HG02938 (cell line): ENCODE measurements at regions not wholly inside any gene's neighbourhood (a gene's known extent, or its start where the extent isn't known, plus 50 kb on each side); places are given as distances from the start of the nearest gene placed in this dataset.

Source experiments
- ATAC-seq: cut with Tn5 transposase; IDR thresholded peaks from one replicate; pipeline ENCODE4 v1.9.1; 2021; ENCODE audit warnings: mild to moderate bottlenecking, moderate library complexity; ENCODE audit not compliant: unreplicated experiment

DNA sequence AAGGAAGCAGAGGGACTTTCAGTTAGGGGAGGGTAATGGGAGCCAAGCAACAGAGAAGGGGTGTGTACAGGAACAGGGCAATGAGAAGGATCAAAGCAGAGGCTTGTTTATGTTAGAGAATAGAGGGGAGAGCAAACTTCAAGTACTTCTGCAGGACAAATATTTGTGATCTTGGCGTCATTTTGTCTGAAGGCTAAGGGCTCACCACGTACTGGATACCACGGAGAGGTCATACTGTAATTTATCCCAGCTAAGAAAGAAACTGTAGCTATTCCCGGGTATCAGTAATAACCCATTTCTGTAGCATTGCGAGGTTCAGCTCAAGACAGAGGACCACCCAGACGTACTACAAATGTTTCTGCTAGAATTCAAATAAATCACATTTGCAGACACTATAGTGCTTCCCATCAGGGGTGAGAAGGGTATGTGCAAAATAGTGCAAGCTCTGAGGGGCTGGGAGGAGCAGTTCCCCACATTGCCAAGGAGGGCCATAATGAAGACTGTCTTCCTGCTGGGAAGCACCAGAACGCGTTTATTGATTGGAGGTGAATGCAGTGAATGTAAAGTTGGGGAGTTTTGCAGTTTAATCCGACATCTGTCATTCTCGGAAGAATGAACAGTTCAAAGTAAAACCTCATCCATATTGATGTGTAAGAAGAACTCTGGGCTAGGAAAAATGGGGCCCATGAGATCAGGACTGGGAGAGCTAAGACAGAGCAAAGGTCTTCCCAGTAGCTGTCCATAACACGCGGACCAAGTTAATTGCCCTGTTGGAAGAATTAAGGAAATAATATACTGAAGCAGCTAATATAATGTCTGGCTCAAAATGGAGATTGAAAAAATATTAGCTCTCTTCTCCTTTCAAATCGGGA, 136.9 kb downstream of the RWDD3 start:
- ATAC-seq = no peak

DNA sequence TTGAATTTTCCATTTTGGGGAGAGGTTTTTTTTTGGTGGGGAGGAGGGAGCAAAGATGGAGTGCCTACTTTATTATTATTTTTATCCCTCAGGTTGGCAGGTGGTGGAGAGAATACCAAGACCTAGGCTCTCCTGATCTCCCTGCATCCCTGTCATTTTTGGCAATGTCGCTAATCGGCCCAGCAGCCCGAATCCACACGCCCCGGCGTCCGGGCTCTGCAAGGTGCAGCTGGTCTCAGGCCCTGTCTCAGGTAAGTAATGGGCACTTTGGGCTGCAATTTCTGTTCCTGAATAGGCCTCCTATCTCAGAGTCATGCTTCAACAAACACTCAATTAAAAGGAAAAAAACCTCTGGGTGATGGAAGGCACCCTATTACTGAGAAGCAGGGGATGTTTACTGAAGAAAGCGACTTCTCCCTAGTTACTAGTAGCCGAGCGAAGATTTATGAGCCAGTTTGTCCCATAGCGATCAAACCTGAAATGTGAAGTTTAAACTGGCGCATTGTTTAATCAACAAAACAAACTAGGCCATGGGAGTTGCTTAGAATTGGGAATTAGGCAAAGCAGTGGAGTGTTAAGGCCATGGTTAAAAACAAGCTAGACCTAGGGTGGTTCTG, 137.8 kb downstream of the RWDD3 start:
- ATAC-seq = no peak

DNA sequence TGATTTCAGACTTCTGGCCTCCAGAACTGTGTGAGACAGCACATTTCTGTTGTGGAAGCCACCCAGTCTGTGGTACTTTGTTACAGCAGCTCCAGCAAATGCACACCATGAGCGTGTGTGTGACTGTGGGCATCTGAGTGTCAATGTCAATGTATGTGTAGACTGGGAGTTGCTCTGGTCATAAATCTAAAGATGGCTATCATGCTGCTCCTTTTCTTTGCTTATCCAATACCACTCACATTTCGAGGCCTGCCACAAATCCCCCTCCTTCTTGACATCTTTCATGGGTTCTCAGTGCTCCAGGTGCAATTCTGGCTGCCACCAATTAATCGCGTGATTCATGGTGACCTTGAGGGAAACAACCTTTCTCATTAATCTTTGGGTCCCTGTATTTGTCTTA, 141.2 kb downstream of the RWDD3 start:
- no peak for ATAC-seq

DNA sequence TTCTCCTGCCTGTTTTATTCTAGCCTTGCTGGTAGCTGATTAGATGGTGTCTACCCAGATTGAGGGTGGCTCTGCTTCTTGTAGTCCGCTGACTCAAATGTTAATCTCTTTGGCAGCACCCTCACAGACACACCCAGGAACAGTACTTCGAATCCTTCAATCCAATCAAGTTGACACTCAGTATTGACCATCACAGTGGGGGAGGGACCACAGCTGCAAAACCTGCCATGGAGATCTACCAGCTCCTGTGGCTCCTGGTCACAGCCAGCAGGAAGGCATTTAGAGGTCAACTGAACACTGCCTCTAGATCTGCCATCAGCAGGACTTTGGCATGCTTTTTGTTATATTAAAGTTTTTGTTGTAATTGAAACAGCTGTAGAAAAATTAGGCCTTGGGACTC, 146.9 kb downstream of the RWDD3 start:
- no peak for ATAC-seq

DNA sequence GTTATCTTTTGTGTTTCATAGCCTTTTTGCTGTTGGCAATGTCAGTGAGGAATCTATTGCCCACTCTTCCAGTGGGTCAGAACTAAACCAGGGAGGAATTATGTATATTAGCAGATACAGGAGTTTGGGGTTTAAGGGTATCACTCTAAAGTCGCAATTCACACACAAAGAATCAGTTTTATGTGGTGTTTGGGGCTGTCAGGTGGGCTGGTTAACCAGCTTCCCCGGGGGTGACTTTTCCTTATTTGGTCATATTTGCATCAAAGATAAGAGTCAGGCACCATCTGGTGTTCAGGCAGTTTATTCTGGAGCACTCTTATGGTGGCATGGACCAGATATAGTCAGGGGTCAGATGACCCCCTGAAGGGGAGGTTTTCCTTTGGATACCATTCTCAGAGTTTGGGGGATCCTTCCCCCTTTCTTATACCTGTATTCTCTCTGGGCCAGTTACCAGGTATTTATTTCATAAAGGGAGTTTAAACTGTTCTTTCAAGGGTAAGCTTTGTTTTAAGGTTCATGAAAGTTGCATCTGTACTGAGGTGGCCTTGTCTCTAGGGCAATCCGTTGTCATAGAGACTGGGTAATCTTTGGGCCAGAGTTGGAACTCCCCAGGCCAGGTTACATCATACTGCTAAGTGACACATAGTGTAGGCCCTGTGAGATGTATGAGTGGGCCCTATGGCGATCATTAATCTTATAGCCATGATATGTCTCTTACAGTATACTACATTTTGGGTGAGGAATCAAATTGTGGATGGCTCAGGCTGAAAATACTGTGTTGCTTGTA, 148.2 kb downstream of the RWDD3 start:
- no peak for ATAC-seq

DNA sequence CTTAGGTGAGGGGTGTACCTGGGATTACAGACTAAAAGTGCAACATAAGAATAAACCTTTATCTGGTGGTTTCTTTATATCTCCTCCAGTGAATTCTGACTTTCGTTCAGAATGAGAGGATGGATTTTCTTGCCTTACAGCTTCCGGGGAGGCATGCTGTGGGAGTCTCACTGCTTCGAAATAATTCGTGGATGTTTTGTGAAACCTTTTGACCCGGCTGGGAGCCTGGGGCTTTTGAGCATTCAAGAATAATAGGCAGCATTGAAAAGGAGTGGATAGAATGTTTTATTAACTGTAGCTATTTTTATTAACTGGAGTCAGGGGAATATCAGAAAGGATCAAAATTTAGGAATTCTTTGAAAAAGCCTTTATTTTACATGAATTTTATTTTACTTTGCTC, 149.1 kb downstream of the RWDD3 start:
- ATAC-seq = no peak

DNA sequence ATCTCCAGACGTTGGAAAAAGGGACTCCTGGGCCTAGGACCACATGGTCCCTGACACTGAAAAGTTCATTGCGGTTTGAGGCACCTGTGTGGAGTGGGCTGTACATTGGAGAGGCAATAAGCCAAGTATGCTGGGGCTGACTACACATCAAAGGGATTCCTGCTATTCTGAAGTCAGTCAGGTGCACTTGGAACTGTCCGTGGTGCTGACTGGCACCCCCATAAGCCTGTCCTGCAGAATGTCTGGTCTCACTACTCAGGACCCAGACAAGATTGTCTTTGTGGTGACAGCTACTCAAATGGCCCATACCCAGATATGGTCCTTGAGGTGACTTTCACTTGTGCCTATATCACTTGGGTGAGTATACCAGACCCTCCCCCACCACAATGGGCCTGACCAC, 150.6 kb downstream of the RWDD3 start:
- ATAC-seq = peak; percentile 67

DNA sequence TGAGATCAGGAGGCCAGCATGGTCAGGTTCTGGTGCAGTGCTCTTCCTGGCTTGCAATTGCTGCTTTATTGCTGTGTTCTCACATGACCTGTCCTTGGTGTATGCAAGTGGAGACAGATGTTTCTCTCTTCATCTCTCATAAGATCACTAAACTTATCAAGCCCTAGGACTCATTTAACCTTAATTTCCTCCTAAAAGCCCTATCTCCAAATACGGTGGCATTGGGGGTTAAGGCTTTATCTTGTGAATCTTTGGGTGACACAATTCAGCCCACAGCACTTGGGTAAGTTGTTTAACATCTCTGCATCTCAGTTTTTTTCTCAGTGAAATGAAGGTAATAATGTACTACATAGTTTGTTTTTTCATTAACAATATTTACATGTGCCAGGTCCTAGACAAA, 152.4 kb downstream of the RWDD3 start:
- no peak for ATAC-seq

DNA sequence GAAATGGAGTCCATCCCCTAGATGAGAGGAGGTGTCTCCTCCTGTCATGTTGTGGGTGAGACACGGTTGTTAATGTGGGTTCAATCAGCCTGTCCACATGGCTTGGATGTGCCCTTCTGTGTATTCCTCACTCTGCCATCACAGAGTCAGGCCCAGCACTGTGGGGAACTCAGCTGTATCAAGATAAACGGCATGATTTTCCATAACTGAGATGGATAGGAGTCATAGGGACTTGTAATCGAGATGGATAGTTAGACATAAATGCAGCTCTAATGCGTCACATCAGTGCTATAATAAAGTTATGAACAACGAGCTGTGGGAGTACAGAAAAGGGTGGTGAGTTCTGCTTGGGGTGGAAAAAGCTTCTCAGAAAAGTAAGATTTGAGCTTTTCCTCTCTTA, 152.9 kb downstream of the RWDD3 start:
- ATAC-seq = no peak

DNA sequence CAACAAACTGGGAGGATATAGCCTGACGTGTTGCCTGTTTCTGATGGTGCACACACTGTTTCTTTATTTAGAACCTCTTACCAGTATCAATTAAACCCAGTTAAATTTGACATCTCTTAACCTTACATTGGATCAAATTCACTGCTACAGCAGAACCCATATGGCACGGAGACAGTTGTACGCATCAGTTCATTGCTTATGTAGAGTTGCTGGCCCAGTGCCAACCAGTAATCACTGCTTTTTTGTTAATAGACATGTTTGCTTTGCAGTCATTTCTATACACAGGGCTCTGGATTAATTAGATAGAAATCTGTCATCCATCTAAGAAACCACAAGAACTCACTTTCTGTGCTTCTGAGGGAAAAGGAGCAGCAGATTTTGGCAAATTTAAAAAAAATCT, 154.0 kb downstream of the RWDD3 start:
- ATAC-seq = no peak

DNA sequence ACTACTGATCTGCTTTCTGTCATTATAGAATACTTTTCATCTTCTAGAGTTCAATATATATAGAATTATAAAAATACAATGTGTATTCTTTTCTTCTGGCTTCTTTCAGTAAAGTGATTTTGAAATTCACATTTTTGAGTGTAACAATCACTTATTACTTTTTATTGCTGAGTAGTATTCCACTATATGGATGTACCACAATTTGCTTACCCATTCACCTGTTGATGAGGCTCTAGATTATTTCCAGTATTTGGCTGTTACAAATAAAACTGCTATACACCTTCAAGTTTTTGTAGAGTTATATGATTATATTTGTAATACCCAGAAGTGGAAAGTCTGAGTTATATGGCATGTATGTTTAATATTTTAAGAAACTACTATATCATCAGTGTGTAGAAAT, 159.4 kb downstream of the RWDD3 start:
- ATAC-seq = no peak

DNA sequence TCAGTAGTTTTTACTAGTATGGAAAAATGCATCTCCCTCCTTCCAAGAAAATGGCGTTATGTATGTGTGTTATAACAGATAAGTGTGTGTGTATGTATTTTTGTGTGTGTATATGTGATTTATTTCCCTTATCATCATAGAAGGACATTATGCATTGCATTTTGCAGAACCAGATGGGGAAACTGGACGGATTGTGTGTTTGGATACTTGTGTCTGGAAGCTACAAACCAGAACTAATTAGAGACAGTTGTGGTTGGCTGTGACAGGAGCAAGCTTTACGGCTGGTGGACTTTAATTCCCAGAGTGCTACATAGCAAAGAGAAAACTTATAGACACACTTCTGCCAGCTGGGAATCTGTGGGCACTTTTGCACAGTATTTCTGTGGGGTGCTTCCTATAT, 162.5 kb downstream of the RWDD3 start:
- no peak for ATAC-seq

DNA sequence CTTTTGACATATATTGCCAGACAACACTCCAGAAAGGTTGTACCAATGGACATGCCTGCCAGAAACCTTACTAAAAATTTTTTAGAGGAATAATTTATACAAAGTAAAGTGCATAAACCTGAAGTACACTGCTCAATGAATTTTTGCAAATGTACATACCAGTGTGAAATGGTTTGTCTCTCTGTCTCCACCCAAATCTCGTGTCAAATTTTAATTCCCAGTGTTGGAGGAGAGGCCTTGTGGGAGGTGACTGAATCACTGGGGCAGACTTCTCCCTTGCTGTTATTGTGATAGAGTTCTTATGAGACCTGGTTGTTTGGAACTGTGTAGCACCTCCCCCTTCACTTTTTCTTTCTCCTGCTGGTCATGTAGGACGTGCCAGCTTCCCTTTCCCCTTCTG, 168.8 kb downstream of the RWDD3 start:
- ATAC-seq = no peak

DNA sequence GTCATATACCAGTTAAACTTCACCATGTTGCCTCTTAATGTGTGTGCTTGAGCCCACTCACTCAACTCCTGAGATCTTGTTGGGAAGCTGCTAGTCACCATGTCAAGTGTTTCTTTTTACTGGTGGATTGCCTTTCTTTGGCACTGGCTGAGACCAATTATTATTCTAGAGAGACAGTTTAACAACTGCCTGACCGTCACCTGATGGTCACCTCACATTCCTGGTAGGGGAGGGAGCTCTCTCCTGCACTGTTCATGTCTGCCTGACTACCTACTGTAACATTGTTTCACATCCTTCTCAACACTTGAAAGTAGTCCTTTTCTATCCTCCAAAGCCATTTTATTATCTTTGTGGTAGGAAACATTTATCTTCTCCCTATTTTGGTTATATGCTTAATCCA, 172.3 kb downstream of the RWDD3 start:
- no peak for ATAC-seq

DNA sequence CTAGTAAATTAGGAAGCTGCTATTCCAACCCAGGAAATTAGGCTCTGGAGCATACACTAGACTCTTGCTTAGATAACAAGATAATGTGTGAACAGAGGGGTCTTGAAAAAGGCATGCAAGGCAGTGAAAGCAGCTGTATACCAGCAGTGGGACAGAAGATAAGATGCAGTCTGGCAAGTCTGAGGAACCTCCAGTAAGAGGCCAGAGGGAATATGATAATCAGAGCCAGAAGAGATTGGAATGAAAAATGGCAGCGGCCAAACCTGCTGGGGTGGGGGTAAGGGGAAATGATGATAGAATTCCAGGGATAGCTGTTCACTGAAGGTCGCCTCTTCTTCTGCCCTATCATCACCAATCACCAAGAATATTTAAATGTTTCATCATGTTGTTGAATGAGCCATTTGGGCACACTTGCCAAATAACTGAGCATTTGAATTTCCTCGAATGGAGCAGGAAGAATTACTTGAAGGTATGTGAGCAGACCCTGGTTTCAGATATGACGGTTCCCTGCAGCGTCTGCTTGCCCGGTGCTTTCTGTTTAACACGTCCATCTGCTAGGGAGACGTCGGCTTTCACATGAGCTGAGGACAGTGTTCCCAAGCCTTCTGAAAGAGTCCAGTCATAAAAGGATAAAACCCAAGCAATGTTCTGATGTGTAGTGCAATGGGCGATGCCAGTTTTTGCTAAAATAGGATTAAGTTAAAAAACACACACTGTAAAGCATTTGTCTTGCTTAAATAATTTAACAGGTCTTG, 173.3 kb downstream of the RWDD3 start:
- no peak for ATAC-seq

DNA sequence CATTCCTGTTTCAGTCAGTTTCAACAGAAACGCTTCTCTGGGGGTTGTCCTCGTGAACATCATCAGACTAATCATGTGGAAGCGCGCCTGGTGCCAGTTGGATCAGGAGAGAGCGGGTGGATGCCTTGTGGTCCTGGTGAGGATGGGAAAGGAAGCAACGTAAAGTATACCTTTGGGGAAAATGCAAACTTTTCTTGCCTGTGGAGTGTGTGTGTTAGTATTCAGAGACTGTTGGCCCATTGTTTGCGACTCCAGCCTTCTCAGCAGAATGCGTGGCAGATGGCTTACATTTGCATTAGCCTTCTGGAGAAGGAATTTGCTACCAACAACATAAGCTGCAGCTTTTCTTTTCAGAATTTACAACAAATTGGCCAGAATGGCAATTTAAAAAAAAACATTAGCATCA, 173.9 kb downstream of the RWDD3 start:
- ATAC-seq = no peak

DNA sequence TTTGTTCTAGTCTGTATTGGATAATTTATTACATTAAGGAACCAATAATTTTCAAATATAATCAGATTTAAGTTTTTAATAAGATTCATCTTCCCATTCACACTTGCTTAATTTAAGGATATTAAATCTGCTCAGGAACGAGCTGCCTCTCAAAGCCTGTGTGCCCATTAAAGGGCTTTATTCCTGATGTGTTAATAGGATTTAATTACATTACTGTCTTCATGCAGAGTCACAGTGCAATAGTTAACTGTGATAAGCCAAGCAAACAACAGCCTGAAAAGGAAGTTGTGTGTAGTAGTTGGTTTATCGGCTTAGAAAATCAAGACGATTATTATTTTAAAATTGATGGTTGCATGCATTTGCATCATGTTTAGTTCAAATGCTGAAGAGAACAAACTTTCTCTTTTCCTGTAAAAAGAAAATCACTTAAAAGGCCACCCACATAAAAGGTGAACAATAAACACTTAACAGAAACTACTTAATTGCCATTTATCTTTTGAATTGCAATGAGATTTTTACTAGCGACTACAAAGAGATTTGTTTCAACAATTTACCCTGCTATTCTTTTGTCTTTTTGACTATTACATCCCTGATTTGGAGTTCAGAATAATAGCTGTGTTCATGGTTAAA, 174.6 kb downstream of the RWDD3 start:
- no peak for ATAC-seq

DNA sequence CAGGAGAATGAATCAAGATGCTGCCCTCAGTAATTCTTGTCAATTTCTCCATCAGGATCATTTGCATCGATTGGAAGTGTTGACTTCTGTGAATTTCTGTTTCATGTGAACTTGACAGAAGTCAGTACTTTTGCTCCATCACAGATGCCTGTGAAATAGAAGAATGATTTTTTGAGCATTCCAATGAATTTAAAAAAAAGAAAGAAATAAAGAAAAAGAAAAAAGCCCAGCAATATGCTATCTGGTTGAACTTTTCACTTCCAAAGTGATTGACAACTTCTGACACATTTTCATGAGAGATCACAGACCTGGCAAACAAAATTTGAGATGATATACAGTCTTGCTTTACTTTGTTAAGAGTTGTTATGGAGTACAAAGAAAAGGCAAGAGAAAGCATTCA, 175.3 kb downstream of the RWDD3 start:
- no peak for ATAC-seq

DNA sequence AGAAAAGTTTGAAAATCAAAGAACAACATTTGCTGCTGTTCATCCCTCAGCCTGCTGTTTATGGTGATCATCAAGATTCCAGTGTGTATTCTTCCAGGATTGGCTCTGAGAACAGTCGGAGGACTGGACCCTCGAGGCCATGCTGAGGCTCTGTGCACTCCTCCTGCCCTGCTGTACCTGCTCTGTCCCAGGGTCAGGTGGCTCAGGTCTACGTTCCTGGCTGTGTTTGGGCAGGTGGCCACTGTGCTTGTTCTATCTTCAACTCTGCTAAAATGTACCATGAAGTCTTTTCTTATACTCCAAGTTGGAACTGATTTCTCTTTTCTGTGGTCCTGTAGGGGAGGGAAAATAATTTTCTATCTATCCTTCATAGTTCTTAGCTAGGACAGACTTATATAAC, 175.9 kb downstream of the RWDD3 start:
- no peak for ATAC-seq

DNA sequence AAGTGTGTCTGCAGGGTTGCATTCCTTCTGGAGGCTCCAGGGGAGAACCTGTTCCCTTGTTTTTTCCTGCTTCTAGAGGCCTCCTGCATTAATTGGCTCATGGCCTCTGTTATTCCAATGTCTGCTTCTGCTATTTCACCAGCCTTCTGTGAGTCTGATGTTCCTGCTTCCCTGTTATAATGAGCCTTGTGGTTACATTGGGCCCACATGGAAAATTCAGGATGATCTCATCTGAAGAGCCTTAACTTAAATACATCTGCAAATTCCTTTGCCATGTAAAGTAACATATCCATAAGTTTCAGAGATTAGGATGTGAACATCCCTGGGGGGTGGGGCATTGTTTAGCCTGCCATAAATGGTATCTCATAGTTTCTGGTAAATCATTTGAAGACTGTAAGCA, 181.1 kb downstream of the RWDD3 start:
- ATAC-seq = no peak

DNA sequence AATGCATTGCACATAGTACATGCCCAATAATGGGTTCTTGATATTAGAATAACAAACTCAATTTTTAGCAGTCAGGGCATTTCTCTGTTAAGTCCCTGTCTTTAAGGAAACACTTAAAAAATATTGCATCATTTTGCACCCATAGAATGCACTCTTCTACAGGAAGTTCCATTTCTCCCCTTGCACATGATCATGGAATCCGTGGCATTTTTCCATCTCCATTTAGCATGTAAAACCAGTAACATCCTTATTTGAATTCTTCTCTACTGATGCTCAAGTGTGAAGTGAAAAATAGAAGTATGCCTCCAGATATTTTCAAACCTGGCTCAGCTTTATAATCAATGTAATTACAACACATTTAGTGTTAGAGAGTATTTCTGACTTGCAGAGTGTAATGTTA, 192.8 kb downstream of the RWDD3 start:
- no peak for ATAC-seq
